ENCODE measurements at regions not wholly inside any gene's neighbourhood (a gene's known extent, or its start where the extent isn't known, plus 50 kb on each side); places are given as distances from the start of the nearest gene placed in this dataset.
A peak's percentile ranks its signal among the peaks of the same experiment; 100 is the strongest.

GRCh38 chr10:33047655-33048054 lies 89.6 kb upstream of the ITGB1 start:
- TF ChIP-seq CTCF (IDR thresholded peaks at IDR 0.05; ENCODE audit: low read depth, low read length) = peak; percentile 17
- H3K27ac ChIP-seq = no peak overlapping the region

GRCh38 chr10:33046792-33047191 lies 88.8 kb upstream of the ITGB1 start:
- no peaks in the 10 kb centered on the region for H3K36me3 ChIP-seq

More at GRCh38 chr10:33047655-33048054, 89.6 kb upstream of the ITGB1 start:
- Histone ChIP-seq H3K27me3 (no peaks in the 10 kb centered on the region), H3K4me1 (ENCODE audit: low read depth) (no peaks in the 10 kb centered on the region), H3K36me3 (no peaks in the 10 kb centered on the region), H3K9me3 (ENCODE audit: low read depth) (no peaks in the 10 kb centered on the region), H3K4me3 (no peak overlapping the region)
- DNase-seq (ENCODE audit: low read depth in 1 of 2, low spot score in 1 of 2) = peak in 1 of 2 donors; percentile 11

DNA sequence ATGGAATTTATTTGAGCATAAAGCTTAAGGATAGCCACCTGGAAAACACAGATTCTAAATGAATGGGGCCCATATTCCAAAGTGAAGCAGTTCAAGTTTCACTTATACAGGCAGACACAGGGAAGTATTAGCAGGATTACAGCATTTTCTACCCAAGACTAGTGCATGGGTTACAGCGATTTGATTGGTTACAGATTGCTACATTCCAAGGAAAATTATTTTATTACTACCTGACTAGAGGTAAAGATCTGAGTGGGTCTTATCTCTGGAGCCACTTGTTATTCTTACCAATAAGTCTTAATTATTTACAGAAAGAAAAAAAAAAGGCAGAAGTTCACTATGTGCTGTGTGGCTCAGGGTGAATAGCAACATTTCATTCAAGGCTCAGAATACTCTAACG lies 87.4 kb upstream of the ITGB1 start:
- H3K27me3 ChIP-seq = no peaks in the 10 kb centered on the region
- H3K4me1 ChIP-seq (ENCODE audit: low read depth) = no peaks in the 10 kb centered on the region
- H3K27ac ChIP-seq = no peak overlapping the region
- TF ChIP-seq CTCF (IDR thresholded peaks at IDR 0.05; ENCODE audit: low read depth, low read length) = no peak
- H3K9me3 ChIP-seq (ENCODE audit: low read depth) = no peaks in the 10 kb centered on the region
- no peak overlapping the region for H3K4me3 ChIP-seq
- H3K36me3 ChIP-seq = no peaks in the 10 kb centered on the region
- no peak for DNase-seq (ENCODE audit: low read depth in 1 of 2, low spot score in 1 of 2)

More at GRCh38 chr10:33046792-33047191, 88.8 kb upstream of the ITGB1 start:
- Histone ChIP-seq H3K4me3 (no peak overlapping the region), H3K4me1 (ENCODE audit: low read depth) (no peaks in the 10 kb centered on the region), H3K27me3 (no peaks in the 10 kb centered on the region), H3K9me3 (ENCODE audit: low read depth) (no peaks in the 10 kb centered on the region), H3K27ac (no peak overlapping the region)
- no peak for TF ChIP-seq CTCF (IDR thresholded peaks at IDR 0.05; ENCODE audit: low read depth, low read length)
- DNase-seq (ENCODE audit: low read depth in 1 of 2, low spot score in 1 of 2) = no peak

- Histone ChIP-seq H3K4me3 (no peak overlapping the region), H3K9me3 (ENCODE audit: low read depth) (no peaks in the 10 kb centered on the region), H3K4me1 (ENCODE audit: low read depth) (no peaks in the 10 kb centered on the region), H3K27ac (no peak overlapping the region), H3K36me3 (no peaks in the 10 kb centered on the region), H3K27me3 (no peaks in the 10 kb centered on the region)
- no peak for TF ChIP-seq CTCF (IDR thresholded peaks at IDR 0.05; ENCODE audit: low read depth, low read length)
- DNase-seq (ENCODE audit: low read depth in 1 of 2, low spot score in 1 of 2) = no peak
These were observed 84.5 kb upstream of the ITGB1 start for GRCh38 chr10:33042565-33042964.

- no peaks in the 10 kb centered on the region for H3K9me3 ChIP-seq (ENCODE audit: low read depth)
- no peaks in the 10 kb centered on the region for H3K4me1 ChIP-seq (ENCODE audit: low read depth)
- no peak overlapping the region for H3K27ac ChIP-seq
- no peaks in the 10 kb centered on the region for H3K36me3 ChIP-seq
- DNase-seq (ENCODE audit: low read depth in 1 of 2, low spot score in 1 of 2) = no peak
- no peak for TF ChIP-seq CTCF (IDR thresholded peaks at IDR 0.05; ENCODE audit: low read depth, low read length)
- H3K4me3 ChIP-seq = no peak overlapping the region
- no peaks in the 10 kb centered on the region for H3K27me3 ChIP-seq
These were observed 83.9 kb upstream of the ITGB1 start for GRCh38 chr10:33041783-33042437.

Measured in cardiac muscle cell (in vitro differentiated cells and primary cell).